IPS-NIHi7 (cell line): ENCODE measurements at regions not wholly inside any gene's neighbourhood (a gene's known extent, or its start where the extent isn't known, plus 50 kb on each side); places are given as distances from the start of the nearest gene placed in this dataset.
"Not testable (repeated sequence)": the region's sequence is repeated elsewhere in the genome, so short reads cannot be mapped to it uniquely, and the experiment has no call there.

Experiments
- DNase-seq: peaks from one replicate; pipeline ENCODE4 v3.0.0; 2012; ENCODE audit warnings: mixed read lengths; ENCODE audit errors: extremely low spot score

- DNase-seq = no peak
Observed at GRCh38 chr3:106985721-106986120, 391.5 kb upstream of the CCDC54 start.

- not testable (repeated sequence) for DNase-seq
Observed at GRCh38 chr3:106998841-106999682, 378.2 kb upstream of the CCDC54 start.

- DNase-seq = no peak
Observed at GRCh38 chr3:107001635-107002034, 375.6 kb upstream of the CCDC54 start.

- not testable (repeated sequence) for DNase-seq
Observed at GRCh38 chr3:107005352-107005751, 371.9 kb upstream of the CCDC54 start.

GRCh38 chr3:107008213-107008612 lies 369.0 kb upstream of the CCDC54 start:
- no peak for DNase-seq

- no peak for DNase-seq
Observed at GRCh38 chr3:107013641-107014040, 363.6 kb upstream of the CCDC54 start.

GRCh38 chr3:107024551-107025026 lies 352.6 kb upstream of the CCDC54 start:
- DNase-seq = no peak

- no peak for DNase-seq
Observed at GRCh38 chr3:107025961-107026360, 351.3 kb upstream of the CCDC54 start.

GRCh38 chr3:107028086-107028485 lies 349.2 kb upstream of the CCDC54 start:
- no peak for DNase-seq

- DNase-seq = no peak
Observed at GRCh38 chr3:107028626-107029025, 348.6 kb upstream of the CCDC54 start.

- DNase-seq = no peak
Observed at GRCh38 chr3:107032111-107032510, 345.1 kb upstream of the CCDC54 start.

- no peak for DNase-seq
Observed at GRCh38 chr3:107034142-107034541, 343.1 kb upstream of the CCDC54 start.

GRCh38 chr3:107035176-107035575 lies 342.1 kb upstream of the CCDC54 start:
- no peak for DNase-seq

- no peak for DNase-seq
Observed at GRCh38 chr3:107044677-107045076, 332.6 kb upstream of the CCDC54 start.

GRCh38 chr3:107045791-107046190 lies 331.4 kb upstream of the CCDC54 start:
- no peak for DNase-seq

- no peak for DNase-seq
Observed at GRCh38 chr3:107055181-107055942, 321.9 kb upstream of the CCDC54 start.

GRCh38 chr3:107061466-107061865 lies 315.8 kb upstream of the CCDC54 start:
- no peak for DNase-seq

GRCh38 chr3:107062310-107062709 lies 314.9 kb upstream of the CCDC54 start:
- DNase-seq = no peak

GRCh38 chr3:107062787-107063186 lies 314.5 kb upstream of the CCDC54 start:
- DNase-seq = peak; percentile 32

GRCh38 chr3:107063351-107063750 lies 313.9 kb upstream of the CCDC54 start:
- DNase-seq = no peak

- DNase-seq = peak; percentile 81
Observed at GRCh38 chr3:107064405-107065060, 312.7 kb upstream of the CCDC54 start.
